Sigmoid colon (tissue), 6 donors: ENCODE measurements at regions not wholly inside any gene's neighbourhood (a gene's known extent, or its start where the extent isn't known, plus 50 kb on each side); places are given as distances from the start of the nearest gene placed in this dataset.

Source experiments
- DNase-seq: peaks from one replicate; pipeline ENCODE4 v3.0.0-alpha.2; 2019
- H3K27ac ChIP-seq, 4 donors: fragments of 200-600 bp; sonication (generic); one replicate each; pipeline ENCODE4 v1.5.1; 2016 to 2019; ENCODE audit warnings: mild to moderate bottlenecking in 1 of 4
- H3K27me3 ChIP-seq, 3 donors: fragments of 200-600 bp; sonication (generic); one replicate each; pipeline ENCODE4 v1.5.1; 2019; ENCODE audit warnings: mild to moderate bottlenecking in 1 of 3
- H3K36me3 ChIP-seq, 4 donors: fragments of 200-600 bp; sonication (generic); one replicate each; pipeline ENCODE4 v1.5.1; 2016 to 2019
- H3K4me1 ChIP-seq, 4 donors: fragments of 200-600 bp; sonication (generic); one replicate each; pipeline ENCODE4 v1.5.1; 2017 to 2019
- H3K4me3 ChIP-seq, 4 donors: fragments of 200-600 bp; sonication (generic); one replicate each; pipeline ENCODE4 v1.5.1; 2017 to 2019; ENCODE audit warnings: mild to moderate bottlenecking in 2 of 4, moderate library complexity in 1 of 4
- H3K9me3 ChIP-seq, 4 donors: fragments of 200-600 bp in 3 of 4; sonication (generic) in 3 of 4; one replicate each; pipeline versions ENCODE4 v1.5.1 to v1.6.1; 2013 to 2019
- CTCF ChIP-seq, 4 experiments: fragments of 450-650 bp in 3 of 4; fragments of 200-600 bp in 1 of 4; IDR thresholded peaks; one replicate each; pipeline ENCODE4 v1.5.1; 2016 to 2019; ENCODE audit warnings: antibody characterized with exemption in 4 of 4, mild to moderate bottlenecking in 3 of 4, moderate library complexity in 2 of 4
- EP300 ChIP-seq, 4 donors: sonication (generic); formaldehyde crosslinking; IDR thresholded peaks; one replicate each; pipeline ENCODE4 v1.6.1; 2017; ENCODE audit warnings: antibody characterized with exemption in 4 of 4
- POLR2A ChIP-seq, 2 donors: fragments of 450-650 bp; IDR thresholded peaks; one replicate each; pipeline ENCODE4 v1.6.1; 2016; ENCODE audit warnings: antibody characterized with exemption in 2 of 2, mild to moderate bottlenecking in 2 of 2, moderate library complexity in 2 of 2
- POLR2AphosphoS5 ChIP-seq, 4 donors: sonication (generic); formaldehyde crosslinking; IDR thresholded peaks; one replicate each; pipeline ENCODE4 v1.6.1; 2017; ENCODE audit warnings: antibody characterized with exemption in 4 of 4
- WGBS, 2 donors: extraction: QIAGEN DNeasy Blood & Tissue Kit; methylation state at CpG; one replicate each; pipeline ENCODE4 v1.1.7; 2013; 5-methylcytosine and 5-hydroxymethylcytosine counted together
- intact Hi-C: fragments of 100-400 bp; cut with DNase I; formaldehyde crosslinking; loops from one replicate; pipeline ENCODE4 v1.15.1; 2023
- donor health status: healthy with polysubstance abuse.
- donor health status: healthy.

GRCh38 chr11:27841023-27841422 is 140.8 kb upstream of the BDNF start:
- H3K36me3 ChIP-seq, result no peaks in the 10 kb centered on the region
- H3K27ac ChIP-seq, result no peak overlapping the region
- intact Hi-C loops, result no loop called here
- no peaks in the 10 kb centered on the region for H3K4me1 ChIP-seq
- no peaks in the 10 kb centered on the region for H3K27me3 ChIP-seq
- TF ChIP-seq CTCF (IDR thresholded peaks at IDR 0.05), result no peak
- TF ChIP-seq EP300 (IDR thresholded peaks at IDR 0.05), result no peak
- TF ChIP-seq POLR2A (IDR thresholded peaks at IDR 0.05), result no peak
- TF ChIP-seq POLR2AphosphoS5 (IDR thresholded peaks at IDR 0.05), result no peak
- H3K9me3 ChIP-seq, result peaks cover 0 to 3% (median 0%) of the 10 kb centered on the region in 4 donors
- DNase-seq, result no peak
- H3K4me3 ChIP-seq, result no peak overlapping the region

- intact Hi-C loops, result no loop called here
- H3K27ac ChIP-seq, result no peak overlapping the region
- no peaks in the 10 kb centered on the region for H3K36me3 ChIP-seq
- H3K9me3 ChIP-seq, result peaks cover 0 to 3% (median 0%) of the 10 kb centered on the region in 4 donors
- DNase-seq, result no peak
- H3K27me3 ChIP-seq, result no peaks in the 10 kb centered on the region
- TF ChIP-seq POLR2A (IDR thresholded peaks at IDR 0.05) (no peak), POLR2AphosphoS5 (IDR thresholded peaks at IDR 0.05) (no peak), CTCF (IDR thresholded peaks at IDR 0.05) (no peak), EP300 (IDR thresholded peaks at IDR 0.05) (no peak)
- H3K4me3 ChIP-seq, result no peak overlapping the region
- no peaks in the 10 kb centered on the region for H3K4me1 ChIP-seq
- 50 to 54% methylated on average over 3 of the region's 3 CpGs for WGBS, 2 donors
These were observed 139.1 kb upstream of the BDNF start for GRCh38 chr11:27839226-27839913.

- intact Hi-C loops, result no loop called here
- Histone ChIP-seq H3K36me3 (no peaks in the 10 kb centered on the region), H3K27me3 (no peaks in the 10 kb centered on the region), H3K9me3 (peaks cover 0 to 3% (median 0%) of the 10 kb centered on the region in 4 donors), H3K27ac (no peak overlapping the region), H3K4me3 (no peak overlapping the region), H3K4me1 (no peaks in the 10 kb centered on the region)
- TF ChIP-seq CTCF (IDR thresholded peaks at IDR 0.05) (no peak), POLR2AphosphoS5 (IDR thresholded peaks at IDR 0.05) (no peak), POLR2A (IDR thresholded peaks at IDR 0.05) (no peak), EP300 (IDR thresholded peaks at IDR 0.05) (no peak)
- no peak for DNase-seq
- 47 to 52% methylated on average over 6 of the region's 6 CpGs for WGBS, 2 donors
These were observed 138.4 kb upstream of the BDNF start for GRCh38 chr11:27838674-27839073.

GRCh38 chr11:27837895-27838563 is 137.8 kb upstream of the BDNF start:
- H3K27me3 ChIP-seq, result no peaks in the 10 kb centered on the region
- TF ChIP-seq POLR2A (IDR thresholded peaks at IDR 0.05) (no peak), POLR2AphosphoS5 (IDR thresholded peaks at IDR 0.05) (no peak), EP300 (IDR thresholded peaks at IDR 0.05) (no peak), CTCF (IDR thresholded peaks at IDR 0.05) (no peak)
- H3K4me1 ChIP-seq, result no peaks in the 10 kb centered on the region
- no peaks in the 10 kb centered on the region for H3K36me3 ChIP-seq
- 60 to 72% methylated on average over 2 of the region's 2 CpGs for WGBS, 2 donors
- intact Hi-C loops, result no loop called here
- peaks cover 0 to 3% (median 0%) of the 10 kb centered on the region in 4 donors for H3K9me3 ChIP-seq
- H3K27ac ChIP-seq, result no peak overlapping the region
- no peak overlapping the region for H3K4me3 ChIP-seq
- no peak for DNase-seq
